Tibial nerve (tissue), 4 donors: ENCODE measurements at regions not wholly inside any gene's neighbourhood (a gene's known extent, or its start where the extent isn't known, plus 50 kb on each side); places are given as distances from the start of the nearest gene placed in this dataset.
"Not testable (repeated sequence)": the region's sequence is repeated elsewhere in the genome, so short reads cannot be mapped to it uniquely, and the experiment has no call there.

Experiments
- DNase-seq, 2 donors: peaks; one replicate each; pipeline ENCODE4 v3.0.0-alpha.2; 2019; ENCODE audit warnings: low spot score in 2 of 2
- H3K27ac ChIP-seq, 4 donors: fragments of 200-600 bp; sonication (generic) in 3 of 4; one replicate each; pipeline ENCODE4 v1.5.1; 2017 to 2019; ENCODE audit warnings: mild to moderate bottlenecking in 1 of 4
- H3K27me3 ChIP-seq, 2 donors: fragments of 200-600 bp; sonication (generic) in 1 of 2; one replicate each; pipeline versions ENCODE4 v1.5.1 to v1.6.0; 2017 to 2019
- H3K36me3 ChIP-seq, 3 donors: fragments of 200-600 bp; sonication (generic); one replicate each; pipeline ENCODE4 v1.5.1; 2018 to 2019
- H3K4me1 ChIP-seq, 4 donors: fragments of 200-600 bp; sonication (generic) in 3 of 4; one replicate each; pipeline ENCODE4 v1.5.1; 2017 to 2019
- H3K4me3 ChIP-seq, 4 donors: fragments of 200-600 bp; sonication (generic) in 3 of 4; one replicate each; pipeline ENCODE4 v1.5.1; 2017 to 2019; ENCODE audit warnings: mild to moderate bottlenecking in 1 of 4, moderate library complexity in 1 of 4
- H3K9me3 ChIP-seq, 4 donors: fragments of 200-600 bp; sonication (generic) in 3 of 4; one replicate each; pipeline ENCODE4 v1.5.1; 2017 to 2019
- CTCF ChIP-seq, 5 experiments: fragments of 200-600 bp in 3 of 5; fragments of 450-650 bp in 2 of 5; sonication (generic) in 3 of 5; IDR thresholded peaks; one replicate each; pipeline ENCODE4 v1.5.1; 2016 to 2019; ENCODE audit warnings: antibody characterized with exemption in 5 of 5, mild to moderate bottlenecking in 3 of 5, moderate library complexity in 2 of 5
- EP300 ChIP-seq, 2 donors: sonication (generic); formaldehyde crosslinking; IDR thresholded peaks; one replicate each; pipeline ENCODE4 v1.6.1; 2017; ENCODE audit warnings: antibody characterized with exemption in 2 of 2, mild to moderate bottlenecking in 1 of 2
- POLR2A ChIP-seq, 2 donors: fragments of 450-650 bp; IDR thresholded peaks; one replicate each; pipeline ENCODE4 v1.6.1; 2017; ENCODE audit warnings: antibody characterized with exemption in 2 of 2, mild to moderate bottlenecking in 2 of 2, moderate library complexity in 2 of 2
- whole genome bisulfite sequencing, 2 donors: methylation state at CpG; one replicate each; pipeline ENCODE4 v1.1.5; 2018; 5-methylcytosine and 5-hydroxymethylcytosine counted together

GRCh38 chr14:48274826-48275225 is 599.4 kb upstream of the MDGA2 start:
- H3K4me1 ChIP-seq, result peaks cover 0 to 16% (median 0%) of the 10 kb centered on the region in 4 donors
- H3K27ac ChIP-seq, result peak overlapping the region in 3 of 4 donors; percentile 54 to 78 (median 77)
- no peaks in the 10 kb centered on the region for H3K27me3 ChIP-seq
- H3K9me3 ChIP-seq, result peaks cover 0 to 10% (median 1%) of the 10 kb centered on the region in 4 donors
- H3K36me3 ChIP-seq, result no peaks in the 10 kb centered on the region
- no peak for TF ChIP-seq EP300 (IDR thresholded peaks at IDR 0.05)
- TF ChIP-seq CTCF (IDR thresholded peaks at IDR 0.05), result no peak
- no peak for TF ChIP-seq POLR2A (IDR thresholded peaks at IDR 0.05)
- 40 to 46% methylated on average over 3 of the region's 3 CpGs for WGBS, 2 donors
- no peak overlapping the region for H3K4me3 ChIP-seq
- DNase-seq, result no peak

GRCh38 chr14:48267926-48268325 is 592.5 kb upstream of the MDGA2 start:
- 71 to 83% methylated on average over 4 of the region's 4 CpGs for WGBS, 2 donors
- not testable (repeated sequence) for H3K27ac ChIP-seq, H3K27me3 ChIP-seq, H3K9me3 ChIP-seq, H3K4me1 ChIP-seq, DNase-seq, H3K4me3 ChIP-seq, H3K36me3 ChIP-seq

GRCh38 chr14:48266201-48266600 is 590.8 kb upstream of the MDGA2 start:
- not testable (repeated sequence) for H3K27me3 ChIP-seq, H3K27ac ChIP-seq, DNase-seq, H3K9me3 ChIP-seq, H3K36me3 ChIP-seq, H3K4me3 ChIP-seq, H3K4me1 ChIP-seq
- WGBS, 2 donors, result 53 to 59% methylated on average over 5 of the region's 5 CpGs

- H3K4me3 ChIP-seq, result no peak overlapping the region
- DNase-seq, result no peak
- no peaks in the 10 kb centered on the region for H3K9me3 ChIP-seq
- no peak overlapping the region for H3K27ac ChIP-seq
- H3K4me1 ChIP-seq, result no peaks in the 10 kb centered on the region
- no peaks in the 10 kb centered on the region for H3K36me3 ChIP-seq
- WGBS, 2 donors, result 79 to 87% methylated on average over 1 of the region's 1 CpG
- no peaks in the 10 kb centered on the region for H3K27me3 ChIP-seq
- TF ChIP-seq EP300 (IDR thresholded peaks at IDR 0.05), result no peak
- no peak for TF ChIP-seq POLR2A (IDR thresholded peaks at IDR 0.05)
- TF ChIP-seq CTCF (IDR thresholded peaks at IDR 0.05), result no peak
Observed at GRCh38 chr14:48261436-48261835, 586.0 kb upstream of the MDGA2 start.

- not testable (repeated sequence) for H3K4me1 ChIP-seq, H3K9me3 ChIP-seq, H3K36me3 ChIP-seq, H3K4me3 ChIP-seq, H3K27me3 ChIP-seq, DNase-seq, H3K27ac ChIP-seq
- 90 to 93% methylated on average over 10 of the region's 10 CpGs for WGBS, 2 donors
Observed at GRCh38 chr14:48260394-48261295, 585.2 kb upstream of the MDGA2 start.

GRCh38 chr14:48259876-48260275 is 584.5 kb upstream of the MDGA2 start:
- not testable (repeated sequence) for H3K27me3 ChIP-seq, H3K4me1 ChIP-seq, H3K36me3 ChIP-seq, H3K4me3 ChIP-seq, H3K27ac ChIP-seq, H3K9me3 ChIP-seq, DNase-seq
- WGBS, 2 donors, result 91 to 94% methylated on average over 8 of the region's 8 CpGs

- H3K4me1 ChIP-seq, DNase-seq: not testable (repeated sequence)
- 68 to 69% methylated on average over 5 of the region's 5 CpGs for WGBS, 2 donors
Observed at GRCh38 chr14:48259232-48259631, 583.8 kb upstream of the MDGA2 start.

GRCh38 chr14:48258703-48259102 is 583.3 kb upstream of the MDGA2 start:
- DNase-seq, H3K9me3 ChIP-seq, H3K4me1 ChIP-seq, H3K36me3 ChIP-seq, H3K4me3 ChIP-seq, H3K27ac ChIP-seq, H3K27me3 ChIP-seq: not testable (repeated sequence)
- 73 to 81% methylated on average over 4 to 9 of the region's 9 CpGs for WGBS, 2 donors

More at GRCh38 chr14:48259232-48259631, 583.8 kb upstream of the MDGA2 start:
- H3K27ac ChIP-seq, H3K9me3 ChIP-seq, H3K4me3 ChIP-seq, H3K36me3 ChIP-seq, H3K27me3 ChIP-seq: not testable (repeated sequence)
